Hepatocyte (in vitro differentiated cells): ENCODE measurements at regions not wholly inside any gene's neighbourhood (a gene's known extent, or its start where the extent isn't known, plus 50 kb on each side); places are given as distances from the start of the nearest gene placed in this dataset.

Source experiments
- CTCF ChIP-seq: fragments of 200-600 bp; sonication (generic); IDR thresholded peaks from 2 replicates; pipeline ENCODE4 v1.5.1; 2016; ENCODE audit warnings: antibody characterized with exemption, mild to moderate bottlenecking; ENCODE audit not compliant: poor library complexity
- EZH2 ChIP-seq: fragments of 200-600 bp; sonication (generic); IDR thresholded peaks from 2 replicates; pipeline ENCODE4 v1.6.1; 2016; ENCODE audit warnings: antibody characterized with exemption, mild to moderate bottlenecking, borderline replicate concordance
- EZH2phosphoT487 ChIP-seq: fragments of 200-600 bp; sonication (generic); IDR thresholded peaks from one replicate; pipeline ENCODE4 v1.6.1; 2018; ENCODE audit warnings: antibody characterized with exemption, mild to moderate bottlenecking, low read depth, moderate library complexity; ENCODE audit not compliant: unreplicated experiment, severe bottlenecking

GRCh38 chr13:80100636-80101035 is 240.3 kb downstream of the SPRY2 start:
- TF ChIP-seq EZH2phosphoT487 (no peak), CTCF (no peak), EZH2 (no peak)
